BJ (cell line): ENCODE measurements at regions not wholly inside any gene's neighbourhood (a gene's known extent, or its start where the extent isn't known, plus 50 kb on each side); places are given as distances from the start of the nearest gene placed in this dataset.

Source experiments
- CTCF ChIA-PET: fragments of 350-600 bp; formaldehyde crosslinking; extraction: SDS; loops from one replicate; lab custom pipeline; 2021; ENCODE audit warnings: antibody characterized with exemption, inconsistent platforms; lab: Yijun Ruan, JAX
- POLR2A ChIA-PET: fragments of 300-600 bp; sonication (Branson Sonifier 250); formaldehyde crosslinking; extraction: SDS; loops from one replicate; lab custom pipeline; 2021; ENCODE audit warnings: antibody characterized with exemption; lab: Charles Lee
- DNase-seq: peaks from one replicate; pipeline ENCODE4 v3.0.0-alpha.2; 2011; ENCODE audit warnings: low read depth
- H3K27me3 ChIP-seq: 2 replicates; pipeline ENCODE4 v1.6.0; 2011; ENCODE audit warnings: low read length; ENCODE audit not compliant: control insufficient read depth, insufficient read depth
- H3K36me3 ChIP-seq: 2 replicates; pipeline ENCODE4 v1.5.1; 2011; ENCODE audit warnings: low read length; ENCODE audit not compliant: control insufficient read depth, insufficient read depth
- H3K4me3 ChIP-seq: 2 replicates; pipeline ENCODE4 v1.5.1; 2011; ENCODE audit warnings: low read depth, mild to moderate bottlenecking, control low read depth, low read length
- CTCF ChIP-seq: IDR thresholded peaks from 2 replicates; pipeline ENCODE4 v1.5.1; 2011; ENCODE audit warnings: low read depth, mild to moderate bottlenecking, control low read depth, inconsistent platforms, low read length, moderate library complexity; ENCODE audit not compliant: insufficient read depth

- Histone ChIP-seq H3K36me3 (no peaks in the 10 kb centered on the region), H3K4me3 (no peak overlapping the region), H3K27me3 (no peaks in the 10 kb centered on the region)
- ChIA-PET POLR2A (no interaction called here), CTCF (no interaction called here)
- no peak for TF ChIP-seq CTCF
- DNase-seq: no peak
Measured at GRCh38 chr5:99807346-99807745, 727.8 kb upstream of the FAM174A start.

DNA sequence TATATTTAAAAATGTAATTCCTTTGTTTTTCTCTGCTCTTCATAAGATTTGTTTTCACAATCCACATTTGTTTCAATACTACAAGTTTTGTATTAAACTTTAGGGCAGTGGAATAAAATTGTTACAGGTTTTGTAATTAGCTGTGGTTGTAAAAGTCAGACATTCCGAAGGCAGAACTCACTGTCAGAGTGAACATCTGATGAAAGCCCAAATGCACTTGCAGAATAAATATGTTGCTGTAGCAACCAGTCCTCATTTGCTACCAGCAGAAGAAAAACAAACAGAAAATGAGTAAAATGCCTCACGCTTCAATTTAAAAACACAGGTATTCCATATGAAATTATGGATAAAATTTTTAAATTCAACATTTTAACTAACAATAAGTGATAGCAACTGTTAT lies 740.1 kb upstream of the FAM174A start:
- POLR2A ChIA-PET: no interaction called here

DNA sequence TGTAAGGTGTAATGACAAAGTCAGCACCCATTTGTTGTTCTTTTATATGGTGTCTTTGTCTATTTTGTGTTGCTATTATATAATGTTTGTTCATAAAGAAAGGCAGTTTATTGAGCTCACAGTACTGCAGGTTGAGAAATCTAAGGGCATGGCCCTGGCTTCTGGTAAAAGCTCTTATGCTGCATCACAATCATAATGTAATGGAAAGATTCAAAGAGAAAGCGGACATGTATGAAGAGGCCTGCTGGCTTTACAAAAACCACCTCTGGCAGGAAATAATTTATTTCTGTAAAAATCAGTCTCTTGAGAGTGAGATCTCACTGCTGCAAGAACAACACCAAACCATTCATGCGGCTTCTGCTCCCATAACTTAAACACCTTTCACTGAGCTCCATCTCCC lies 746.7 kb upstream of the FAM174A start:
- no peak for TF ChIP-seq CTCF
- Histone ChIP-seq H3K36me3 (no peaks in the 10 kb centered on the region), H3K27me3 (no peaks in the 10 kb centered on the region), H3K4me3 (no peak overlapping the region)
- no peak for DNase-seq
- POLR2A ChIA-PET: no interaction called here
- CTCF ChIA-PET: no interaction called here

More for the DNA sequence above, 740.1 kb upstream of the FAM174A start:
- TF ChIP-seq CTCF: no peak
- CTCF ChIA-PET: no interaction called here
- no peaks in the 10 kb centered on the region for H3K27me3 ChIP-seq
- no peaks in the 10 kb centered on the region for H3K36me3 ChIP-seq
- DNase-seq: no peak
- H3K4me3 ChIP-seq: no peak overlapping the region

DNA sequence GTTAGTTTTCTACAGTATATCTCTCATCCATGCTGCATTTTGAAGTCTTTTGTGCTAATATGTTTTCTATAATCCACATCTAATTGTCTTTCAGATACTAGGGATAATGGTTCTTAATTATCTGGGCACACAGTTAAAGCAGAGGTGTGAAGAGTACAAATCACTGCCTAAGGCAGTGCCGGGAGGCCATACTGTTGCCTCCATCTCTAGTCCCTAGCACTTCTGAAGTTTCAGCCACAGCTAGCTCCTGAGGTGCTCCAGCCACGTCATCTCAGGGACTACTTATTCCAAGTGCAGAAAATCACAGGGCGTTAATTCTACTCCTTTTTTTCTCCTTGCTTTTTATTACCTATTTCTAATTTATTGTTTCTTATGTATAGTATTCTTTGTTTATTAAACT lies 760.0 kb upstream of the FAM174A start:
- no peak overlapping the region for H3K4me3 ChIP-seq
- DNase-seq: no peak
- no peaks in the 10 kb centered on the region for H3K27me3 ChIP-seq
- ChIA-PET CTCF (no interaction called here), POLR2A (no interaction called here)
- H3K36me3 ChIP-seq: no peaks in the 10 kb centered on the region
- TF ChIP-seq CTCF: no peak

DNA sequence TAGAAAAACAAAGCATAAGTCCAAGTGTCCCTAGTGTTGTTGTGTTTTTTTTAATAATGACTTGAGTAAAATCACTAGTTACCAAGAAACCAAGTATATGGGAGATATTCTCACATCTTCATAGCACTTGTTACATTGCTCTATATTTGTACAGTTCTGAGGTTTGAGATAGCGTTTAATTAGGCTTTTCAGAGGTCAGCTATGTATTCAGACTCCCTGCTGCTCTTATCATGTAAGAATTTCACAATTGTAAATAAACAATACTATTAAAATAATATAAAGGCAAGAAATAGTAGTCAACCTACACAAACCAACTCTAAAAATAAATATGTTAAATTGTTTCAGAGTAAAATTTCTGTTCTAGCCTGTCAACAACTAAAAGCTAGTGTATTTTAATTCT lies 761.9 kb upstream of the FAM174A start:
- H3K4me3 ChIP-seq: no peak overlapping the region
- CTCF ChIA-PET: interaction anchor here (0.7 to 0.8 kb wide), 2 partner anchors 17 to 18 kb away, joined by 3 to 4 read pairs; no protein-coding TSS in a partner anchor
- no peaks in the 10 kb centered on the region for H3K27me3 ChIP-seq
- no peaks in the 10 kb centered on the region for H3K36me3 ChIP-seq
- no peak for DNase-seq
- POLR2A ChIA-PET: no interaction called here
- no peak for TF ChIP-seq CTCF
